HG02610 (cell line): ENCODE measurements at regions not wholly inside any gene's neighbourhood (a gene's known extent, or its start where the extent isn't known, plus 50 kb on each side); places are given as distances from the start of the nearest gene placed in this dataset.

Experiments used
- ATAC-seq: cut with Tn5 transposase; IDR thresholded peaks from one replicate; pipeline ENCODE4 v1.9.1; 2021; ENCODE audit warnings: mild to moderate bottlenecking, moderate library complexity; ENCODE audit not compliant: unreplicated experiment

DNA sequence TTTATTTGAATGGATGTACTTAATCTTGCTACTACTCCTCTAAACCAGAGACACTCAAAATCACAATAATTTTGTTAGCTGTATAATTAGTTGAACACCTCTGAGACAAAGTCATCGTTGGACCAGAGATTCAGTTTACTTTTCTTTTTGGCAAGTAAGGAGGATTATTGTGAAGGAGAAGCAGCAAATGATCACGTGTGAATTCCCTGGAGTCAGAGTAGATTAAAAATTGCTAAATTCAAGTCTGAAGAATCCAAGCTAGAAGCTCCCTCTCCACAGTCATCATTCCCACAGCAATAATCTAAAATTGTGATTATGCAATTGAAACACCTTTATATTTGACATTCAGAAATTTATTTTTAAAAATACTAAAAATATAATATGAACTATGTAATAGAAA, 484.4 kb downstream of the CMPK2 start:
- ATAC-seq: no peak

DNA sequence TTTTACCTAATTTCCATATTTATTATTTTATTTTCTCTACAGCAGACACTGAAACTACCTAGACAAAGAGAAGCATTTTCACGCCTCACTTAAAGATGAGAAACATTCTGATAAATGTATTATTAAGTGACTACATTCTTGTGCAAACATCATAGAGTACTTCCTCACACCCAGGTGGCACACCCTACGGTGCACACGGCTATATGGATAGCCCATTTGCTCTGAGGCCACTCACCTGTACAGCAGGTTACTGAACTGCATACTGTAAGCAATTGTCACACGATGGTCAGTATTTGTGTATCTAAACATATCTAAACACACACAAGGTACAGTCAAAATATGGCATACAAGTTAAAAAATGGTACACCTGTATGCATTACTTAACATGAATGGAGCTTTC, 481.4 kb downstream of the CMPK2 start:
- no peak for ATAC-seq

DNA sequence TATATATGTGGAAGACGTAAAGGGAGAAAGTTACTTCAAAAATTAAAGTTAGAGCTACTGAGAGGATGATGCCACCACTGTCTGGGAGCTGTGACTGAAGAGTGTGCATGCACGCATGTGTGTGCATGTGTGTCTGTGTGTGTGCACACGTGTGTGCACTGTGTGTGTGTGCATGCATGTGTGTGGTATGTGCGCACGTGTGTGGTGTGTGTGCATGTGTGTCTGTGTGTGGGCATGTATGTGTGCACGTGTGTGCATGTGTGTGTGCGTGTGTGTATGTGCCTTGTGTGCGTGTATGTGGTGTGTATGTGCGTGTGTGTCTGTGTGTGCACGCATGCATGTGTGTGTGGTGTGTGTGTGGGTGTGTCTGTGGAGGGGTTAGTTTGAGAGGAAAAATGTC, 473.4 kb downstream of the CMPK2 start:
- ATAC-seq: no peak

DNA sequence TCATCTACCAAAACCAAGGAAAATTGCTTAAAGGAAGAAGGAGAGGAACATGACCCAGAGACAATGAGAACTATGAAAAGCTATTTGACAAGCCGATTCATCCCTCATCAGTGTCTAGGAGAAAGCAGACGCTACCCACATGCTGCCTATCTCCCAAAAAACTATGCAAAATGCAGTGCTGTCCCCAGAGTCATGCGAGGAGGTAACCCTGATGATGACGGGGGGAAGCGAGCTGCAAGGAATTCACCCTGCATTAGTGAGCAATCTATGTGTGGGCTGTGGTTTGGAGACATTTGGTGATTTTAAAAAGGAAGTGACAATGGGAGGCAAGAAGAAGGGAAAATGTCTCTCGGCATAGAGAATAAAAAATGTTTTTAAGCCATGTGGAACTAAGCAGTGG, 472.7 kb downstream of the CMPK2 start:
- no peak for ATAC-seq

DNA sequence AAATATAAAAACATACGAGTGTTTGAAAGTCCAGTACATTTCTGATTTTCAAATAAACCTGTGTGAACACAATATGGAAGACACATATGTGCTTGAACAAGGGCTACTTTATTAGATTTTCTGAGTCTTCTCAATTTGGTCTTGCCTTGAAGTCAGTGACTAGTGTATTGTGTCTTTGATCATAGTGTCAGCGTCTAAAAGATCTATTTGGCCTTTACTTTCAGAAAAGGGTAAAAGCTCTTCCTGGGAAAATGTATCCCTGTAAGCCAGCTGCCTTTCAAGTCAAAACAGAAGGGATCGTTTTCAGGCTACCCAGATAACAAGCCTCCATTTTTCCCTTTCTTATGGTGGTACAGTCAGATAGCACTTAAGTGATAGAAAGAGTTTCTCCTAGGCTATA, 471.9 kb downstream of the CMPK2 start:
- ATAC-seq: no peak

DNA sequence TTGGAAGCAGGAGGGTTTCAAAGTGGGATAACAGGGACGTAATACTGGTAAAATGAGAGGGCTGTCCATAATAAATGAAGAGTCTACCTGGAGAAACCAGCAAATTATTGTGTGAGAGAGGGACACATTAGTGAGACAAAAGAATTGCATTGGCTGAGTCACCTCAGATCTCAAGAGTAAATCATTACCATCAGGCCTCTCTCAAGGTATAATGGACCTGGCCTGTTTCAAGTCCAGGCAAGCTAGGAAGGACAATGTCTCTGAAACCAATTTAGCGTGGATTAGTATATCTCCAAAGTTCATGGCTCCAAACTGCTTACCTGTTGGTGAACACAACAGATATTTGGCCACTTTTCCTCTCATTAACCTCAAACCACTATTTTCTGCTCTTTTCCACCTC, 471.4 kb downstream of the CMPK2 start:
- ATAC-seq: no peak

DNA sequence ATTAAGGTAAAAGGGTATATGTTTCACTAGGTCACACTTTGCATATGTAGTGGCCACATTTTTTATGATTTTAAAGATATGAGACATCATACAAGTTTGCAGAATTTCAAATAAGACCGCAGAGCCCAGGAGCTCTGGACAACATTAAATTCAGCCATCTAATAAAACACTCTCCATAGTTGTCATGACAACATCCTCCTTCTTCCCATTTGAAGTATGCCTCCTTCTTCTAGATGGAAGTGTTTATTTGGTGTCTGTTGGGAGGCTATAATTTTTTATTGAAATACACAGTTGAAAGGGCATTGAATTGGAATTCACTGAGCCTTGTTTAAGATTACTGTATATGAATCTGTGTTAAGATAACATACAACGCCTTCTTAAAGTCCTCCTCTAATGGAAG, 467.3 kb downstream of the CMPK2 start:
- no peak for ATAC-seq

DNA sequence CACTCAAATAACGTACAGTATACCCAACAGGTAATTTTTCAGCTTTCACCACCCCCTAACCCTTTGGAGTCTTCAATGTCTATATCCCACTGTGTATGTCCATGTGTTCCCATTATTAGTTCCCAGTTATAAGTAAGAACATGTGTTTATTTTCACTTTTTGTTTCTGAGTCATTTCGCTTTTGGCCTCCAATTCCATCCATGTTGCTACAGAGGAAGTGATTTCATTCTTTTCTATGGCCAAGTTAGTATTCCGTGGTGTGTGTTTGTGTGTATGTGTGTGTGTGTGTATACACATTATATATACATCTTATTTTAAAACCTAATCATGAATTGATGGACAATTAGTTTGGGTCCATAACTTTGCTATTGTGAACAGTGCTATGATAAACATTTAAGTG, 464.4 kb downstream of the CMPK2 start:
- no peak for ATAC-seq

DNA sequence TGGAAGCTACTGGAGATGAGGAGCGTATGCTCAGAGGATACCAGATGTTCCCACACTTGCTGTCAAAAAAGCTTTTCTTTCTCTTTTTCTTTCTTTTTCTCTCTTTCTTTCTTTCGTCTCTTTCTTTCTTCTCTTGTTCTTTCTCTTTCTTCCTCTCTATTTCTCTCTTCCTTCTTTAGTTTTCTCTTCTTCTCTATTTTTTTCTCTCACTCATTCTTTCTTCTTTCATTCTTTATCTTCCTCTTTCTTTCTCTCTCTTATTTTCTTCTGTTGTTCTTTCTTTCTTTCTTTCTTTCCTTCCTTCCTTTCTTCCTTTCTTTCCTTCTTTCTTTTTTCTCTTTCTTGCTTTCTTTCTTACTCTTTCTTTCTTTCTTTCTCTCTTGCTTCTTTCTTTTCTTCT, 457.6 kb downstream of the CMPK2 start:
- no peak for ATAC-seq

DNA sequence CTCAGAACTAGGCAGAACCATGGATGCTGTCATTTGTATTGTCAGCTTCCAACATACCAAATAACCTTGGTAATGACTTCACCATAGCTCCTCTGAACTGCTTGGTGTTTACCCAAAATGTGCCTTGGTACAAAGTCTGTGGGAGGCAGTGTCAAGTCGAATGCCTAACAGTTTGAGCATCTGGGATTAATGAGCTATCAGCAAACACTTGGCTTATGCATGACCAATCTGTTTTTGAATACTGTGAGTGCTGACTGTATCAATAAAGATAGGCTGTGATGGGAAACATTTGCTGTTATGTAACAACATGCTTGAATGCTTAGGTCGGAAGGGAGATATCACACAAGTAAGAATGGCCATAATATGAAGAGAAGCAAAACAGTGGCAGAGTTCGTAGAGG, 455.4 kb downstream of the CMPK2 start:
- ATAC-seq: no peak

DNA sequence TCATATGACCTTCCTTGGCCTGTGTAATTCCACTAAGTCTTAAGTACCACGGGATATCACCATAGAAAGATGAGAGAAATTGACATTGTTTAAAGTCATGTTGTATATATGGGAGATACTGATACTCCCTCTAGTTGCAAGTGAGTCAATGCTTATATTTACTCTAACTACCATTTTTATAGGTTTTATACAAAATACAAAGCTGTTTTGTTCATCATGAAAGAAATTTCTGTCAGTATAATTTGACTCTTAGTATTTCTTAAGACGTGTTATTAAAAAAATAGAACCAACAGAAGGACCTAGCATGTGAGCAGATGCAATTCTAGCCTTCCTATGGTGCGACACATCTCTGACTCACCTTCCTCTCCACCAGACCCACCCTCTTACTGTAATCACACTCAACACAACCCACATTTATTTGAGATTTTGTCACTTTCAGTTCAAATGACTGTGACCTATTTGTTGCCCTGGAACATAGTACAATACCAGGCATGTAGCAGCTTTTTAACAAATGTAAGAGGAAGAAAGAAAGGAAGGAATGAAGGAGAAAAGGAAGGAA, 453.1 kb downstream of the CMPK2 start:
- ATAC-seq: no peak

DNA sequence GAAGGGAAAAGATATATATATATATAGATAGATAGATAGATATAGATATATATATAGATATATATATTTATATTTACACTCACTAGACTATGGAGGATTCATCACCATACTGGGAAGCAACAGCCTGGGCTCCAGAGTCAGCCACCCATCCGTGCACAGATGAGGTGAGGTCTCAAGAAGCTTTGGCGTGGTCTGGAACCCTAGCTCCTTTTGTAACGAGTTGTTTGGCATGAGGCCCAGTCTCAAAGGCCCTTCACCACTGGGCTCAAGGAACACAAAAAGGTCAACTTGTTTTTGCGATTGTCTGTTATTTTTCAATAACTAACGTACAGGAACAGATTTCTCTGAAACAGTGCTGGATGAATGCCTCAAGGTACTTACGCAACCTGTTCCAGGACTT, 448.7 kb downstream of the CMPK2 start:
- no peak for ATAC-seq

DNA sequence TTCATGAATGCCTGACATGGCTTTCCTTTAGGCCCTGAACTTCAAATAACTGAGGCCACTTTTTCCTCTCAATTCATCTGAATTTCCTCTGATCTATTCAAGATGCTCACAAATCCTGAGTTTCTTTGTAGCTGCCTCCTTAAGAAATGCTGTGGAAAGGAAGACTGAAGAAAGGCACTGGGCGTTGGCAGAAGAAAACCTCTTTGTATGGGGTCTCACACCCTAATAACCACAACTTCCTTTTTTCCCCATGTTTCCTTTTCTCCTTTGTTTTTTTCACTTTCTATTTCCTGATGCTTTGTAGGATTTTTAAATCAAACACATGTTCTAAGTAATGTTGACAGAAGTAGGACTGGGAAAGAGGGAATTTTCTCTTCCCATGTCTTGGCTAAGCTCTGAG, 447.4 kb downstream of the CMPK2 start:
- ATAC-seq: no peak

DNA sequence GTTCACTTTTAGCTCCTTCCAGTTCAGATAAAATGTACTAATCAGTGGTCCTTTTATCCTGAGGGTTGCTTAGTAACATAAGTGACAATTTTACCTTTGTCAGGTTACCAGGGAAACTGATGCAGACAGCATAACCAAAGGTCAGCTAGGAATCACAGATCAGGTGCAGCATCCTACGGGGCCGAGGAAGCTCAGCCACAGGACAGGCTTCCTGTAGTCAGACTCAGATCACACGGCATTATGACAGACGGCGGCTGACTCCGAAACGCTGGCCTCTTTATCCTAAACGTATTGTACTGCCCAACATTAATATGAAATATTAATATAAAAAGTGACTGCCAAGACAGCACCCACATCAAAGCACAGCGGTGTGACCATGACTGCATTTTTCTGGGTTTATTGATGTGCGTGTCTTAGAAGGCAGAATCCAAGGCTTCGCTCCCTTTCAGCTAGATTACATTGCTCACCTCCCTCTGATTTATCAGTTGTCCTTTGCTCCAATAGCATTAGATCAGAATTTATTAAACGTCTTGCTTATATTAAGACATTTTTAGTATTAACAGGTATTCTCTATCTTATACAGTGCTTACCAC, 444.5 kb downstream of the CMPK2 start:
- ATAC-seq: no peak

DNA sequence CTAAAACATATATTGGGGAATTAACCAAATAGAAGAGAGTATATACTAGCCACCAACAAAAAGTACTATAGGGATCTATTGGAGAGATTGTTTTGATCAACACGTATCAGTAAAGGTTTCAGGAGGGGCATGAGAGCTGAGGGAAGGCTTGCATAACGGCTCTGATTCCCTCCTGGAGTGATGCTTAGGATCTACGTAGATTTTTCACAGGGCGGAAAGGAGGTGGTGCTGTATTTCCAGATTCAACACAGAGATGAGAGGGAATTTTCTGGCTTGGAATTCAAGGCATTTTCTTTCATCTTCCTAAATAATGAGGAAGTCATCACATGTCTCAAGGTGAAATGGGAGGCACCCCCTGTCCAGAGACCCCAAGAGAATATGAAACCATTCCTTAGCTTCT, 443.8 kb downstream of the CMPK2 start:
- no peak for ATAC-seq

DNA sequence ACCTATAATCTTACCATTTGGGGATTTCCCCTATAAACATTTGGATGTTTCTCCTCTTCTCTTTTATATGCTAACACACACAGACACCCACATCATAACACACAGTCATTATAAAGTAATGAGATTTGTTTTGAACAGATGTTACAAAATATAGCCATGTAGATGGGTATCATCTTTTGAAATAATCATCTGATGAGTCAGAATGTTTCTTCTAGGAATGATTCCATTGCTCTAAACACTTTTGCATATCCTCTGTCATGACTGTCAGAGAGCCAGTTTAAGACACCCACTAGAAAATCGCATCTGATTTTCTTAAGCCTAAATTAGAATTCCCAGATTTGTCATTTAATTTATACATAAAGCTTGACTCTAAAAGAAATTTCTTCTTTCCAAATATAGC, 442.6 kb downstream of the CMPK2 start:
- peak; percentile 83 for ATAC-seq

DNA sequence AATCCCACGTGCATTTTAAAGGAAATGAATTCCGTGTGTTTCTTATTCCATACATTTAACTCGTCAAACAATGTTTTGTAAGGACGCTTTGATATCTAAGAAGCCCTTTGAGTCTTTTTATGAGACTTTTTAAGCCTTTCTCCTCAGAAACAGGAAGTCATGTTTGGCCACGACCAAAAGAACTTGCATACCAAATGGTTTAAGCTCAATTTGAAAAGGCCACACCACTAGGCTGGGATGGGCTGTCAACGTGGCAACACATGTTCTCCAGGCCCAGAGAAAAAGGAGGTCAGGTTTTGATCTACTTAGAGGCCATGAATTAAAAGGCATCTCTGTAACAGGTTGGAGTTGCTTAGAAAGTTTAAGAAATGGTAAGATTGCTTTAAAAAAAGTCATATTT, 441.8 kb downstream of the CMPK2 start:
- ATAC-seq: no peak

DNA sequence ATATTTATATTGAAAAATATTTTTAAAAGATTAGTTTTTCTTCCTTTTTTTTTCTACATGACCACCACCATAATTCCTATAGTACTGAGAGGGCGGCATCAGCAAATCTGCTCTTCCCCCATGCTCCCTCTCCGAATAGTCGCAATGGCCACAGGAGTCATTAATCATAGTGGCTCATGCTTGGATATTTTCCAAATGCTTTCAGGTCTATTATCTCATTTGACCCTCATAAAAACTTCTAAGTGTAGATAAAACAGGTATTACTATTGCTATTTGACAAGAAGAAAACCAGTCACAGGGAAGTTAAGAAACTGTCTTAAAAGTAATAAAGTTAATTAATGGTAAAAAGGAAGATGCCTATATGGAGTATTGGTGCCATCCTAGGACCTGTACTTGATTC, 440.7 kb downstream of the CMPK2 start:
- no peak for ATAC-seq

DNA sequence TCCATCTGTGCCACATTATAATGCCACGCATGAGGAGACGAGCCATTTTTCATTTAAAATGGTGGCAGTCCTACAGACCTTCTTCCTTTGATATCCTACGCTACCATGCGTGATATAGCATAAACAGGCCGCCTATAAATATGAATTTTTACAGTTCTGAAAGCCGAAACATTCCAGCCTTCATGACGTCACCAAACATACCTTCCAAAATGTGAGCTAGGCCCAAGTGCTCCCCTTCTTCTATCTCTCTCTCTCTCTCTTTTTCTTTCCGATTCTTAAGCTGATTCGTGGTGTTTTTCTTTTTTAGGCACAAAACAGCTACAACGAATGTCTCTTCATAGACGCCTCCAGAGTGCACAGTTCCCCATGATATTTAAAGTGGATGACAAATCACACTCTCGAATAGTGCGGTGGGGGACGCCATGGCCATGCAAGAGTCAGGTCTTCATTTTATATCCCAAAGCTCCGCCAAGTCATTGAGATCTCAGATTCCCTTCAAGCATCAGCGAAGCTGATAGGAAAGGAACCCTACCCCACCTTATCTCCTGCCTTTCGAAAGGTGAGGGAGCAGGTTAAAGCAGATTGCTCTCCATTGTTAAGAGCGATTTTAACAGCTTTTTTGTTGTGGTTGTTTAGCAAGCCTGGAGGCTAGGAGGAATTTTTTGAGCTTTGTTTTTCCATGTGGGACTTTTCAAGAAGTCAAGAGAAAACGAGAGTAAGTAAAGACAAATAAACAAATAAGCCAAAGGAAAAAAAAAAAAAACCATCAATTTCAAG, 436.3 kb downstream of the CMPK2 start:
- no peak for ATAC-seq

DNA sequence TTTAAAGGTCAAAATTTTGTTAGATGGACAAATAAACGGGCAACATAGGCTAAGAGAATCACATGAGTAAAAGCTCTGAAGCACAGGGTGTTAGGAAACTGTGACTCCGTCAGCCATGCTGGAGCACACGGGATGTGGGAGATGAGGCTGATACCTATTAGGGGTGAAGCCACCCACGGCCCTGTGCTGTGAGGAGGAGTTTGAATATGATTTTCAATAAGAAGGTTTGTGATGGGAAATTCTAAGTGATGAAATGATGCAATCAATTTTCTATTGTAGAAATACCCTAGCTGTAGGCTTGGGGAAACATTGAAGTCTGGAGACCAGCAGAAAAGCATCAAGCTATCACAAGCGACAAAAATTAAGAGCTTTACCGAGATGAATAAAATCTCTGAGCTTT, 431.3 kb downstream of the CMPK2 start:
- no peak for ATAC-seq

DNA sequence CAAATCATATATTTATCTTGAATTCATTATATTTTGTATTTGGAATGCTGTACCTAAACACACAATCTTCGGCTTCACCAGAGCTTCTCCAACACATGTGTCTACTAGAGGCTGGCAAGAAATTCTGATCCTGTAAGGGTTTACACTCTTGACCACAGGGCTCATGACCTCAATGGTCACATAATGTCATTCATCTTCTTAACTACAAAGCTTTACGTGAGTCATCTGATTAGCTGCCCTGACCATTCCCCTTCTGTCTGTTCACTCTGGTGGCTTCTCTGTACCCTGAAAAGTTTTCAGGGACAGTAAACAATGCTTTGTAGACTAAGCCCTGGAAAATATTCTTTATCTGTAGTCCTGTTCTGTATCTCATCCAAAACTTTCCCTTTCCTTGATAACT, 423.9 kb downstream of the CMPK2 start:
- no peak for ATAC-seq

DNA sequence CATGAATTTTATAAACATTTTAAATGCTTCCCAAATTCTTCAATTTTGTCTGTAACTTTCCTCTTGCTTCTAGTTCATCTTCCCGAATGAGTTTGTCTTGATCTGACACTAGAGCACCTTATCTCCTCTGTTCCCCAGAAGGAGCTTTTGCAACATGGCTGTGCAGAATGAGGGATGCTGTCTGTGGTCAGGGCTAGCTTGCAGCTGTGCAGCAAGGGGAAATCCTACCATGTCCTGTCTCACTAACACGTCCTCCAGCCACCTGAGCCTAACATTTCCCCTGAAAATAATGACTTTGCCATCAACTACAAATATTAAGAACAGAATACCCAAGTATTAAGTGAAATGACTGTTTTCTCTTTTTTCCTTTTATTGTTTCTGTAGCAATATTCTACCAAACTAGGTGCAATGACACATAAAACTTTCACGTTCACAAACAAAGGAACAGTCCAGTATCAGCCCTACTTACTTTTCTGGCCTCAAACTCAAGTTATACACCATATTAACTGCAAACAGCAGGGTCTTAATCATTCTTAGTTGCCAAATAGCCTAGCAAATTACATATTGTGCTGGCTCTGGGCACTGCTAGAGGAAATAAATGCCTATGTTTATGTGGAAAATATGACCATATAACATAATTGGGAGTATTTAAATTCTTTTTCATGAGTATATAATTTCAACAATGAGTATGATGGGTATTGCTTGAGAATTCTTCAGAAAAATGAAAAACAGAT, 423.3 kb downstream of the CMPK2 start:
- peak; percentile 68 for ATAC-seq
